ENCODE measurements at regions not wholly inside any gene's neighbourhood (a gene's known extent, or its start where the extent isn't known, plus 50 kb on each side); places are given as distances from the start of the nearest gene placed in this dataset.

GRCh38 chr1:175864183-175864582 lies 120.8 kb upstream of the TNR start:
- H3K4me3 ChIP-seq: no peak overlapping the region
- H3K27ac ChIP-seq: no peak overlapping the region
- H3K27me3 ChIP-seq: no peaks in the 10 kb centered on the region
- no peak for TF ChIP-seq CTCF (IDR thresholded peaks at IDR 0.05)
- no peak for TF ChIP-seq POLR2AphosphoS5 (IDR thresholded peaks at IDR 0.05)
- TF ChIP-seq EP300 (IDR thresholded peaks at IDR 0.05; ENCODE audit: low read depth): no peak
- TF ChIP-seq POLR2A (IDR thresholded peaks at IDR 0.05): no peak
- no peaks in the 10 kb centered on the region for H3K9me3 ChIP-seq
- intact Hi-C loops (cut with DNase I; ENCODE audit: low total_unique reads) (no loop called here), in situ Hi-C loops (cut with MboI; ENCODE audit: low pct_ligation_motif_present in 1 of 4, low pct_unique_long_range_greater_than_20kb in 1 of 4, low sequenced_read_pairs in 3 of 4) (no loop called here)
- peaks cover 0 to 17% (median 11%) of the 10 kb centered on the region in 4 donors for H3K4me1 ChIP-seq
- WGBS, 2 donors (ENCODE audit: low coverage in 1 of 2): 82 to 92% methylated on average over 5 to 7 of the region's 7 CpGs
- no peaks in the 10 kb centered on the region for H3K36me3 ChIP-seq
- DNase-seq: no peak

GRCh38 chr1:175863299-175864050 lies 120.1 kb upstream of the TNR start:
- Histone ChIP-seq H3K4me3 (no peak overlapping the region), H3K27ac (no peak overlapping the region), H3K27me3 (no peaks in the 10 kb centered on the region), H3K4me1 (peaks cover 0 to 17% (median 11%) of the 10 kb centered on the region in 4 donors), H3K9me3 (no peaks in the 10 kb centered on the region), H3K36me3 (no peaks in the 10 kb centered on the region)
- intact Hi-C loops (cut with DNase I; ENCODE audit: low total_unique reads) (no loop called here), in situ Hi-C loops (cut with MboI; ENCODE audit: low pct_ligation_motif_present in 1 of 4, low pct_unique_long_range_greater_than_20kb in 1 of 4, low sequenced_read_pairs in 3 of 4) (no loop called here)
- no peak for DNase-seq
- TF ChIP-seq EP300 (IDR thresholded peaks at IDR 0.05; ENCODE audit: low read depth): no peak
- no peak for TF ChIP-seq CTCF (IDR thresholded peaks at IDR 0.05)
- TF ChIP-seq POLR2AphosphoS5 (IDR thresholded peaks at IDR 0.05): no peak
- TF ChIP-seq POLR2A (IDR thresholded peaks at IDR 0.05): no peak
- 86 to 100% methylated on average over 1 to 14 of the region's 14 CpGs for WGBS, 2 donors (ENCODE audit: low coverage in 1 of 2)

- intact Hi-C loops (cut with DNase I; ENCODE audit: low total_unique reads): no loop called here
- H3K36me3 ChIP-seq: no peaks in the 10 kb centered on the region
- DNase-seq: peak; percentile 25
Measured at GRCh38 chr1:175862408-175862807, 119.0 kb upstream of the TNR start.

More at GRCh38 chr1:175862408-175862807, 119.0 kb upstream of the TNR start:
- H3K27me3 ChIP-seq: no peaks in the 10 kb centered on the region
- in situ Hi-C loops (cut with MboI; ENCODE audit: low pct_ligation_motif_present in 1 of 4, low pct_unique_long_range_greater_than_20kb in 1 of 4, low sequenced_read_pairs in 3 of 4): no loop called here
- peaks cover 0 to 17% (median 11%) of the 10 kb centered on the region in 4 donors for H3K4me1 ChIP-seq
- TF ChIP-seq CTCF (IDR thresholded peaks at IDR 0.05) (no peak), POLR2AphosphoS5 (IDR thresholded peaks at IDR 0.05) (no peak), EP300 (IDR thresholded peaks at IDR 0.05; ENCODE audit: low read depth) (no peak), POLR2A (IDR thresholded peaks at IDR 0.05) (no peak)
- WGBS, 2 donors (ENCODE audit: low coverage in 1 of 2): 49 to 61% methylated on average over 3 of the region's 3 CpGs
- no peak overlapping the region for H3K27ac ChIP-seq
- no peaks in the 10 kb centered on the region for H3K9me3 ChIP-seq
- no peak overlapping the region for H3K4me3 ChIP-seq
